GM12878 (cell line): ENCODE measurements at regions not wholly inside any gene's neighbourhood (a gene's known extent, or its start where the extent isn't known, plus 50 kb on each side); places are given as distances from the start of the nearest gene placed in this dataset.

Experiments used
- BACH1 ChIP-seq: fragments of 450-650 bp; IDR thresholded peaks from 2 replicates; pipeline ENCODE4 v1.6.1; 2017; ENCODE audit warnings: mild to moderate bottlenecking, borderline replicate concordance
- BCLAF1 ChIP-seq: fragments of 450-650 bp; IDR thresholded peaks from 2 replicates; pipeline ENCODE4 v1.6.1; 2017; ENCODE audit warnings: antibody characterized with exemption, mild to moderate bottlenecking, moderate library complexity
- CHD1 ChIP-seq: IDR thresholded peaks from 2 replicates; pipeline ENCODE4 v1.6.1; 2012; ENCODE audit warnings: low read depth, low read length, improper control_type of control experiment
- EP300 ChIP-seq, 2 experiments: fragments of 150-350 bp in 1 of 2; IDR thresholded peaks; 2 replicates each; pipeline ENCODE4 v1.6.1; 2011 to 2012; ENCODE audit warnings: low read depth in 2 of 2, low read length in 2 of 2, borderline replicate concordance in 1 of 2, improper control_type of control experiment in 1 of 2, inconsistent platforms in 1 of 2; ENCODE audit not compliant: control insufficient read depth in 1 of 2
- HSF1 ChIP-seq: fragments of 150-350 bp; IDR thresholded peaks from 2 replicates; pipeline ENCODE4 v1.6.1; 2014; ENCODE audit warnings: mild to moderate bottlenecking, low read depth, low read length
- KAT2A ChIP-seq: conservative IDR thresholded peaks from 2 replicates; pipeline ENCODE4 v1.6.1; 2011; ENCODE audit warnings: low read depth, low read length; ENCODE audit not compliant: control insufficient read depth
- MTA3 ChIP-seq: IDR thresholded peaks from 2 replicates; pipeline ENCODE4 v1.6.1; 2012; ENCODE audit warnings: low read length, inconsistent platforms, borderline replicate concordance
- ZSCAN29 ChIP-seq: fragments of 450-650 bp; IDR thresholded peaks from 2 replicates; pipeline ENCODE4 v1.6.1; 2017; ENCODE audit warnings: mild to moderate bottlenecking, moderate library complexity
- TF ChIP-seq, protein P1 (sequence below): IDR thresholded peaks from 2 replicates; pipeline ENCODE4 v1.6.1; 2012; ENCODE audit warnings: mild to moderate bottlenecking, low read depth, low read length

- TF ChIP-seq HSF1 (no peak), BCLAF1 (no peak), ZSCAN29 (no peak), EP300 (IDR thresholded peaks at IDR 0.05; ENCODE audit: borderline replicate concordance in 1 of 2, control insufficient read depth in 1 of 2, low read depth in 2 of 2, low read length in 2 of 2) (peak; percentile 52 to 74; a peak in 2 of 4 replicates), BACH1 (no peak), CHD1 (no peak), KAT2A (no peak), MTA3 (no peak; the same call in 1 of the 2 replicates)
- TF ChIP-seq, protein P1, sequence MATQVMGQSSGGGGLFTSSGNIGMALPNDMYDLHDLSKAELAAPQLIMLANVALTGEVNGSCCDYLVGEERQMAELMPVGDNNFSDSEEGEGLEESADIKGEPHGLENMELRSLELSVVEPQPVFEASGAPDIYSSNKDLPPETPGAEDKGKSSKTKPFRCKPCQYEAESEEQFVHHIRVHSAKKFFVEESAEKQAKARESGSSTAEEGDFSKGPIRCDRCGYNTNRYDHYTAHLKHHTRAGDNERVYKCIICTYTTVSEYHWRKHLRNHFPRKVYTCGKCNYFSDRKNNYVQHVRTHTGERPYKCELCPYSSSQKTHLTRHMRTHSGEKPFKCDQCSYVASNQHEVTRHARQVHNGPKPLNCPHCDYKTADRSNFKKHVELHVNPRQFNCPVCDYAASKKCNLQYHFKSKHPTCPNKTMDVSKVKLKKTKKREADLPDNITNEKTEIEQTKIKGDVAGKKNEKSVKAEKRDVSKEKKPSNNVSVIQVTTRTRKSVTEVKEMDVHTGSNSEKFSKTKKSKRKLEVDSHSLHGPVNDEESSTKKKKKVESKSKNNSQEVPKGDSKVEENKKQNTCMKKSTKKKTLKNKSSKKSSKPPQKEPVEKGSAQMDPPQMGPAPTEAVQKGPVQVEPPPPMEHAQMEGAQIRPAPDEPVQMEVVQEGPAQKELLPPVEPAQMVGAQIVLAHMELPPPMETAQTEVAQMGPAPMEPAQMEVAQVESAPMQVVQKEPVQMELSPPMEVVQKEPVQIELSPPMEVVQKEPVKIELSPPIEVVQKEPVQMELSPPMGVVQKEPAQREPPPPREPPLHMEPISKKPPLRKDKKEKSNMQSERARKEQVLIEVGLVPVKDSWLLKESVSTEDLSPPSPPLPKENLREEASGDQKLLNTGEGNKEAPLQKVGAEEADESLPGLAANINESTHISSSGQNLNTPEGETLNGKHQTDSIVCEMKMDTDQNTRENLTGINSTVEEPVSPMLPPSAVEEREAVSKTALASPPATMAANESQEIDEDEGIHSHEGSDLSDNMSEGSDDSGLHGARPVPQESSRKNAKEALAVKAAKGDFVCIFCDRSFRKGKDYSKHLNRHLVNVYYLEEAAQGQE: no peak
Observed at GRCh38 chr7:130966246-130967009, 232.4 kb upstream of the KLF14 start (continued).
